ENCODE measurements at regions not wholly inside any gene's neighbourhood (a gene's known extent, or its start where the extent isn't known, plus 50 kb on each side); places are given as distances from the start of the nearest gene placed in this dataset.

GRCh38 chr17:74148901-74149596 lies 54.4 kb upstream of the RPL38 start:
- peaks cover 0 to 7% (median 2%) of the 10 kb centered on the region in 7 donors for H3K9me3 Mint-ChIP-seq
- Histone ChIP-seq H3K9me3 (ENCODE audit: control insufficient read depth in 2 of 2, low read length in 2 of 2) (no peaks in the 10 kb centered on the region), H3K27ac (ENCODE audit: insufficient read depth, low read length, poor library complexity, severe bottlenecking) (no peak overlapping the region), H3K4me3 (ENCODE audit: low read depth, low read length) (no peak overlapping the region), H3K36me3 (ENCODE audit: control insufficient read depth, insufficient read depth, low read length) (no peaks in the 10 kb centered on the region), H3K4me1 (ENCODE audit: control insufficient read depth, insufficient read depth, low read length, poor library complexity, severe bottlenecking) (no peaks in the 10 kb centered on the region), H3K27me3 (ENCODE audit: control insufficient read depth, insufficient read depth, low read length) (no peaks in the 10 kb centered on the region)
- DNase-seq (no peak), ATAC-seq (ENCODE audit: low read depth in 2 of 2) (no peak)
- peaks cover 13% of the 10 kb centered on the region for H3K27me3 Mint-ChIP-seq
- no peaks in the 10 kb centered on the region for H3K4me1 Mint-ChIP-seq
- H3K27ac Mint-ChIP-seq: no peak overlapping the region
- H3K36me3 Mint-ChIP-seq: no peaks in the 10 kb centered on the region
- no peak overlapping the region for H3K4me3 Mint-ChIP-seq

GRCh38 chr17:74149597-74150427 lies 53.7 kb upstream of the RPL38 start:
- Histone ChIP-seq H3K36me3 (ENCODE audit: control insufficient read depth, insufficient read depth, low read length) (no peaks in the 10 kb centered on the region), H3K4me3 (ENCODE audit: low read depth, low read length) (no peak overlapping the region), H3K9me3 (ENCODE audit: control insufficient read depth in 2 of 2, low read length in 2 of 2) (no peaks in the 10 kb centered on the region), H3K4me1 (ENCODE audit: control insufficient read depth, insufficient read depth, low read length, poor library complexity, severe bottlenecking) (no peaks in the 10 kb centered on the region), H3K27me3 (ENCODE audit: control insufficient read depth, insufficient read depth, low read length) (no peaks in the 10 kb centered on the region), H3K27ac (ENCODE audit: insufficient read depth, low read length, poor library complexity, severe bottlenecking) (no peak overlapping the region)
- Mint-ChIP-seq H3K27ac (no peak overlapping the region), H3K4me3 (no peak overlapping the region), H3K4me1 (no peaks in the 10 kb centered on the region), H3K9me3 (peaks cover 0 to 2% (median 0%) of the 10 kb centered on the region in 7 donors), H3K27me3 (peaks cover 13% of the 10 kb centered on the region), H3K36me3 (no peaks in the 10 kb centered on the region)
- ATAC-seq (ENCODE audit: low read depth in 2 of 2) (no peak), DNase-seq (no peak)

DNA sequence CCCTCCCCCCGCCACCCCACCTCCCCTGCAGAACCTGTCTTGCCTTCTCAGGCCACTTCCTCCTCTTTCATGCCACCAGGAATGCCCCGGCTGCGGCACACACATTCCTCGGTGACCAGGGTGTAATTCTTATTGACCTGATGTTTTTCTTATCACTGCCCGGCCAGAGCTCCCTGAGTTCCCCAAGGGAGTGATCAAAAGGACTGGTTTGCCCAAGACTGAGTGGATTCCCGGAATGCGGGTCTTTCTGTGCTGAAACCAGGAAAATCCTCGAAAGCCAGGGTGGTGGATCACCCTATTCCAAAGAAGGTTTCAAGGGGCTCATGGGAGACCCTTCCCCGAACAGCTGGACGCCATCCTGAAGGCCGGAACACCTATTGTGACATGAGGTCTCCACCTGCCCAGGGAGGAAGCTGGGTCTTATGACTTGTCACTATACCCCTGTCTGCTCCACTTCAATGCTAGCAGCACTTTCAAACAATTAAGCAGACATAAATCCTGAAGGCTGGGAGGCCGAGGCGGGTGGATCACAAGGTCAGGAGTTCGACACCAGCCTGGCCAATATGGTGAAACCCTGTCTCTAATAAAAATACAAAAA lies 53.0 kb upstream of the RPL38 start:
- Mint-ChIP-seq H3K36me3 (no peaks in the 10 kb centered on the region), H3K9me3 (peaks cover 0 to 3% (median 0%) of the 10 kb centered on the region in 7 donors), H3K4me1 (no peaks in the 10 kb centered on the region), H3K4me3 (no peak overlapping the region), H3K27me3 (peaks cover 13% of the 10 kb centered on the region), H3K27ac (no peak overlapping the region)
- H3K4me3 ChIP-seq (ENCODE audit: low read depth, low read length): no peak overlapping the region
- no peaks in the 10 kb centered on the region for H3K27me3 ChIP-seq (ENCODE audit: control insufficient read depth, insufficient read depth, low read length)
- H3K9me3 ChIP-seq (ENCODE audit: control insufficient read depth in 2 of 2, low read length in 2 of 2): no peaks in the 10 kb centered on the region
- H3K27ac ChIP-seq (ENCODE audit: insufficient read depth, low read length, poor library complexity, severe bottlenecking): no peak overlapping the region
- ATAC-seq (ENCODE audit: low read depth in 2 of 2) (no peak), DNase-seq (no peak)
- H3K36me3 ChIP-seq (ENCODE audit: control insufficient read depth, insufficient read depth, low read length): no peaks in the 10 kb centered on the region
- no peaks in the 10 kb centered on the region for H3K4me1 ChIP-seq (ENCODE audit: control insufficient read depth, insufficient read depth, low read length, poor library complexity, severe bottlenecking)

GRCh38 chr17:74151551-74152315 lies 51.7 kb upstream of the RPL38 start:
- H3K27me3 Mint-ChIP-seq: peaks cover 13% of the 10 kb centered on the region

DNA sequence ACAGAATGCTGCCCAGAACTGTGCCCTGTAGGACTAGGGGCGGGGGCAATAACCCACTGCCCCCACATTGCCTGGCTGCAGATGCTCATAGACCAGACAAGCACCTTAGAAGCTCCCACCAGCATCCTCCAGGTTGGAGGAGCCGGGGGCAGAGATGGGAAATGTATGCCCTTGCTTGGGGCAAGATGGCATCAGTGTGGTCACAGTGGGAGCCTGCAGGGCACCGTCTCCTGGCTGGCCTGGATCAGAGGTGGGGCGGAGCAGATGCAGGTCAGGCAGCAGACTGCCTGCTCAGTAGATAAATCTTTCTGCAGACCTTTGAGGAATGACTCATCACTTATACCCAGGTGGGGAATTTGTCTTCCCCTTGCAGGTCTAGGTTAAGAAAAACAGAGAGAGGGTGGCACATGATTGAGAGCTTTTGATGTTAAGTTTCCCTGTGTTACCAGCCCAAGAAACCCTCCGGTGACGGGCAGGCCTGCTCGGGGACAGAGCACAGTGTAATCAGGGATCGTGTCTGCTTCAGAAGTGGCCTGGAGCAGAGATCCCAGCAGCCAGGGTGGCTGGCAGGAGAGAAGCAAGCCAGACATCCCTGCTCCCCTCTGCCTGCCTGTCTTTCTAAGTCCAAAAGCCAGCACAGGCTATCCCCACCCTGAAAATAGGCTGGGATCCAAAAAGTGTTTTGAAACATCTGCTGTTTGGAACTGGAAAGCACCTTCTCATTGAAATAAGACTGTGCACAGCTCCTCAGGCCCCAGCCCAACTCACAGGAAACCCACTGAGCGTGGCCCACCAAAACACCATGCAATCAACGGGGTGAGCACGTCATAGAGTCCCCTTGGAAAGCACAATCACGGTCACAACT lies 50.7 kb upstream of the RPL38 start:
- H3K27me3 ChIP-seq (ENCODE audit: control insufficient read depth, insufficient read depth, low read length): no peaks in the 10 kb centered on the region
- H3K4me1 Mint-ChIP-seq: no peaks in the 10 kb centered on the region
- H3K4me3 ChIP-seq (ENCODE audit: low read depth, low read length): no peak overlapping the region
- ATAC-seq (ENCODE audit: low read depth in 2 of 2) (no peak), DNase-seq (no peak)
- no peak overlapping the region for H3K4me3 Mint-ChIP-seq
- peaks cover 0 to 7% (median 0%) of the 10 kb centered on the region in 7 donors for H3K9me3 Mint-ChIP-seq
- H3K27ac Mint-ChIP-seq: no peak overlapping the region
- H3K36me3 Mint-ChIP-seq: no peaks in the 10 kb centered on the region
- H3K27ac ChIP-seq (ENCODE audit: insufficient read depth, low read length, poor library complexity, severe bottlenecking): no peak overlapping the region
- H3K36me3 ChIP-seq (ENCODE audit: control insufficient read depth, insufficient read depth, low read length): no peaks in the 10 kb centered on the region
- H3K27me3 Mint-ChIP-seq: peaks cover 14% of the 10 kb centered on the region
- H3K9me3 ChIP-seq (ENCODE audit: control insufficient read depth in 2 of 2, low read length in 2 of 2): no peaks in the 10 kb centered on the region
- H3K4me1 ChIP-seq (ENCODE audit: control insufficient read depth, insufficient read depth, low read length, poor library complexity, severe bottlenecking): no peaks in the 10 kb centered on the region

More at GRCh38 chr17:74151551-74152315, 51.7 kb upstream of the RPL38 start:
- no peak overlapping the region for H3K4me3 Mint-ChIP-seq
- H3K4me1 Mint-ChIP-seq: no peaks in the 10 kb centered on the region
- Histone ChIP-seq H3K27me3 (ENCODE audit: control insufficient read depth, insufficient read depth, low read length) (no peaks in the 10 kb centered on the region), H3K4me1 (ENCODE audit: control insufficient read depth, insufficient read depth, low read length, poor library complexity, severe bottlenecking) (no peaks in the 10 kb centered on the region), H3K9me3 (ENCODE audit: control insufficient read depth in 2 of 2, low read length in 2 of 2) (no peaks in the 10 kb centered on the region), H3K27ac (ENCODE audit: insufficient read depth, low read length, poor library complexity, severe bottlenecking) (no peak overlapping the region), H3K36me3 (ENCODE audit: control insufficient read depth, insufficient read depth, low read length) (no peaks in the 10 kb centered on the region), H3K4me3 (ENCODE audit: low read depth, low read length) (no peak overlapping the region)
- peaks cover 0 to 7% (median 0%) of the 10 kb centered on the region in 7 donors for H3K9me3 Mint-ChIP-seq
- no peaks in the 10 kb centered on the region for H3K36me3 Mint-ChIP-seq
- no peak for DNase-seq
- H3K27ac Mint-ChIP-seq: no peak overlapping the region
- no peak for ATAC-seq (ENCODE audit: low read depth in 2 of 2)

- Mint-ChIP-seq H3K4me3 (no peak overlapping the region), H3K9me3 (peaks cover 0 to 7% (median 0%) of the 10 kb centered on the region in 7 donors), H3K27ac (no peak overlapping the region)
These were observed 50.0 kb upstream of the RPL38 start for GRCh38 chr17:74153456-74153810.

More at GRCh38 chr17:74153456-74153810, 50.0 kb upstream of the RPL38 start:
- DNase-seq: no peak
- no peaks in the 10 kb centered on the region for H3K36me3 ChIP-seq (ENCODE audit: control insufficient read depth, insufficient read depth, low read length)
- H3K27ac ChIP-seq (ENCODE audit: insufficient read depth, low read length, poor library complexity, severe bottlenecking): no peak overlapping the region
- Mint-ChIP-seq H3K4me1 (no peaks in the 10 kb centered on the region), H3K36me3 (no peaks in the 10 kb centered on the region), H3K27me3 (peaks cover 20% of the 10 kb centered on the region)
- no peaks in the 10 kb centered on the region for H3K9me3 ChIP-seq (ENCODE audit: control insufficient read depth in 2 of 2, low read length in 2 of 2)
- ATAC-seq (ENCODE audit: low read depth in 2 of 2): no peak
- H3K4me1 ChIP-seq (ENCODE audit: control insufficient read depth, insufficient read depth, low read length, poor library complexity, severe bottlenecking): no peaks in the 10 kb centered on the region
- H3K4me3 ChIP-seq (ENCODE audit: low read depth, low read length): no peak overlapping the region
- no peaks in the 10 kb centered on the region for H3K27me3 ChIP-seq (ENCODE audit: control insufficient read depth, insufficient read depth, low read length)
